ENCODE measurements at regions not wholly inside any gene's neighbourhood (a gene's known extent, or its start where the extent isn't known, plus 50 kb on each side); places are given as distances from the start of the nearest gene placed in this dataset.

DNA sequence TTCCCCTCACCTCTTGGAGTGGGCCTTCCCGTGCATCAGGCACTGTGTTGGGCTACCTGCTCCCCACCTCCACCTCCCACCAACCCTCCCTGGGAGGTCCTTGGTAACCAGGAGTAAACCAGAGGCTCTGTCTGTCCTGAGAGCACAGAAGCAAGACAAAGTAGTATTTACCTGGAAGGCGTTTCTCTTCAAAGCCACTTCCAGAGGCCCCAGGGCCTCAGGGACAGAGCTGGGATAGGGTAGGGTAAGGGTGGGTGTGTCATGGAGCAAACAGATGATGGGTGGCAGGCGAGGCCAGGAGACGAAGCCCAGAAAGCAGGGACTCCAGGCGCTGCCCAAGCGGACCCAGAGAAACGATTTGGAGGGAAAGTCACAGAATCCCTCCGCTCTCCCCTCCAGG, 77.2 kb upstream of the TARDBP start:
- WGBS, 5 donors, result 41 to 77% (median 51%) methylated on average over 7 to 8 of the region's 8 CpGs
- Histone ChIP-seq H3K36me3 (no peaks in the 10 kb centered on the region), H3K9me3 (no peaks in the 10 kb centered on the region), H3K4me1 (peaks cover 0 to 7% (median 5%) of the 10 kb centered on the region in 4 donors), H3K4me3 (no peak overlapping the region), H3K27me3 (peaks cover 0 to 15% (median 0%) of the 10 kb centered on the region in 3 donors), H3K27ac (no peak overlapping the region)
- peak in 1 of 2 donors; percentile 67 for DNase-seq
- intact Hi-C loops (cut with DNase I; ENCODE audit: low total_unique reads), result no loop called here
- TF ChIP-seq POLR2A (IDR thresholded peaks at IDR 0.05) (no peak), POLR2AphosphoS5 (IDR thresholded peaks at IDR 0.05) (no peak), EP300 (IDR thresholded peaks at IDR 0.05) (no peak)
- TF ChIP-seq, protein P1, sequence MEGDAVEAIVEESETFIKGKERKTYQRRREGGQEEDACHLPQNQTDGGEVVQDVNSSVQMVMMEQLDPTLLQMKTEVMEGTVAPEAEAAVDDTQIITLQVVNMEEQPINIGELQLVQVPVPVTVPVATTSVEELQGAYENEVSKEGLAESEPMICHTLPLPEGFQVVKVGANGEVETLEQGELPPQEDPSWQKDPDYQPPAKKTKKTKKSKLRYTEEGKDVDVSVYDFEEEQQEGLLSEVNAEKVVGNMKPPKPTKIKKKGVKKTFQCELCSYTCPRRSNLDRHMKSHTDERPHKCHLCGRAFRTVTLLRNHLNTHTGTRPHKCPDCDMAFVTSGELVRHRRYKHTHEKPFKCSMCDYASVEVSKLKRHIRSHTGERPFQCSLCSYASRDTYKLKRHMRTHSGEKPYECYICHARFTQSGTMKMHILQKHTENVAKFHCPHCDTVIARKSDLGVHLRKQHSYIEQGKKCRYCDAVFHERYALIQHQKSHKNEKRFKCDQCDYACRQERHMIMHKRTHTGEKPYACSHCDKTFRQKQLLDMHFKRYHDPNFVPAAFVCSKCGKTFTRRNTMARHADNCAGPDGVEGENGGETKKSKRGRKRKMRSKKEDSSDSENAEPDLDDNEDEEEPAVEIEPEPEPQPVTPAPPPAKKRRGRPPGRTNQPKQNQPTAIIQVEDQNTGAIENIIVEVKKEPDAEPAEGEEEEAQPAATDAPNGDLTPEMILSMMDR (IDR thresholded peaks at IDR 0.05), result no peak

GRCh38 chr1:10935724-10936123, 76.7 kb upstream of the TARDBP start:
- Histone ChIP-seq H3K27me3 (peaks cover 0 to 16% (median 0%) of the 10 kb centered on the region in 3 donors), H3K4me3 (no peak overlapping the region), H3K36me3 (no peaks in the 10 kb centered on the region), H3K9me3 (no peaks in the 10 kb centered on the region), H3K4me1 (peaks cover 0 to 9% (median 6%) of the 10 kb centered on the region in 4 donors), H3K27ac (no peak overlapping the region)
- DNase-seq, result no peak
- TF ChIP-seq, protein P1 (IDR thresholded peaks at IDR 0.05), result no peak
- TF ChIP-seq POLR2A (IDR thresholded peaks at IDR 0.05) (no peak), EP300 (IDR thresholded peaks at IDR 0.05) (no peak), POLR2AphosphoS5 (IDR thresholded peaks at IDR 0.05) (no peak)
- 76 to 85% (median 83%) methylated on average over 7 of the region's 7 CpGs for WGBS, 5 donors
- intact Hi-C loops (cut with DNase I; ENCODE audit: low total_unique reads), result no loop called here

DNA sequence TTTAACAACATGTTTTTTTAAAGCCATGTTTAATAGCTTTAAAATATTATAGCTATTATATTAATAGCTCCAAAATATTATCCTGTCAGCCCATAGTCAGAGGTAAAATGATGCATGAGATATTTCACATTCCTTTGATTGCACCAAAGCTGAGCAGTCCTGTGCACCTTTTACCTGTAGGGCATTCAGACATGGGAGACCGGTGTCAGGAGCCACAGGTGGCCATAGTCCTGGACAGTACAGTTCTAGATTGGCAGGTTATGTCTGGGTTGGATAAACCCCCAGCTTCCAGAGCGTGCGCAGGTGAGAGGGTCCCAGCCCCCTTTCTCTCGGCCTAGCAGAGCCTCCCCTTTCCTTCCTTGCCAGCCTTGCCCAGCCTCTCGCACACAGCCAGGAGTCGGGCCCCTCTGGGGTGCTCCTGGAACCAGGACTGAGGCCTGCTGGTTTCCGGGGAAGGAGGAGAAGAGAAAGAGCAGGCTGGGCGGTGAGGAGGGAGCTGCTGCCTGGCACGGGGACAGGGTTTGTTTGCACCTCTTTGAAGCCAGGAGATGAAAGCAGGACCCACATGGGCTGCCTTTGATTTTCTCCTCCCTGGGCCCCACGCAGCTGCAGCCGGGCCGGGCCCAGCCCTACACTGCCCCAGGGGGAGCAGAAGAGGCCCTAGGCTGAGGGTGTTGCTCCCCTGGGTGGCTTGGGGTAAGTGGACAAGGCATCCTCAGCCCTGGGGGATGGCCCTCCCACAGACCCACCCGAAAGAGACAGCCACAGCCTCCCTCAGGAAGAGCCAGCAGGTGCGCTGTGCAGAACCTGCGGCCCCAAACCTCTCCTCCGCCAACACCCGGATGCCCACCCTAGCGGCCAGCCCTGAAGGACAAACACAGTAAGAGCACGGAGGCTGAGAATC, 75.2 kb upstream of the TARDBP start:
- peaks cover 0 to 29% (median 0%) of the 10 kb centered on the region in 3 donors for H3K27me3 ChIP-seq
- H3K4me1 ChIP-seq, result peaks cover 5 to 17% (median 14%) of the 10 kb centered on the region in 4 donors
- TF ChIP-seq POLR2AphosphoS5 (IDR thresholded peaks at IDR 0.05) (no peak), EP300 (IDR thresholded peaks at IDR 0.05) (no peak), POLR2A (IDR thresholded peaks at IDR 0.05) (no peak)
- TF ChIP-seq, protein P1 (IDR thresholded peaks at IDR 0.05), result no peak
- no peaks in the 10 kb centered on the region for H3K9me3 ChIP-seq
- peak; percentile 79 to 86 for DNase-seq
- no peaks in the 10 kb centered on the region for H3K36me3 ChIP-seq
- 33 to 68% (median 42%) methylated on average over 11 to 19 of the region's 19 CpGs for WGBS, 5 donors
- no peak overlapping the region for H3K4me3 ChIP-seq
- H3K27ac ChIP-seq, result peak overlapping the region in 1 of 5 donors; percentile 50
- intact Hi-C loops (cut with DNase I; ENCODE audit: low total_unique reads), result no loop called here

DNA sequence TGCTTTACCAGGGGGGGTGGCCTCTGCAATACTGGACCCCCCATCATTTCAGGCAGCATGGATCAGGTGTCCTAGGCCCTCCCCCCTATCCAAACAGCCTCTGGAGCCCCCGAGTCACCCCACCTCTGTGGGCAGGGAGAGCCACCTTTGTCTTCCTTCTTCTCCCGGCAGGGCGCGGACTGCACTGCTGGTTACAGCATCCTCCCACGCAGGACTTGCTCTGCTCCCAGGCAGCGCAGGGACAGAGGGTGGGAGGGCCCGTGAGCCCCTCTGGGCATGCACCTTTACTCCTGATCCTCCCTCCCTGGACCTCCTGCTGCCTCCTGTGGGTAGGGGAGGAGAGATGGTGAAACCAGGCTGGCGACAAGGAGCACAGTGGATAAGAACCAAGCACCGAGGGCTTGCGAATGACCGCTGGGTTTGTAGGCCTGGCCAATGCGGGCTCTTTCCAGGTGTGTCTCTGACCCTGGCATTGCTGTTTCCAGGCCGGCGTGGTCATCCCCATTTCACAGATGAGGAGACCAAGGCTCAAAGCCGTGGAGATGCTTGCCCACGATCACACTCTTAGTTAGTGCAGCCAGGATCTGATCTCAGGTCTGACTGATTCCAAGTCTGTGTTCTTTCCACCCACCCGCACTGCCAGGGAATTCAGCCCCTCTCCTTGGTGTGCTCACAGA, 73.6 kb upstream of the TARDBP start:
- 92 to 94% (median 93%) methylated on average over 10 to 17 of the region's 17 CpGs for WGBS, 5 donors
- intact Hi-C loops (cut with DNase I; ENCODE audit: low total_unique reads), result no loop called here

More for the DNA sequence above, 73.6 kb upstream of the TARDBP start:
- no peak overlapping the region for H3K27ac ChIP-seq
- DNase-seq, result no peak
- TF ChIP-seq, protein P1 (IDR thresholded peaks at IDR 0.05), result no peak
- no peak for TF ChIP-seq EP300 (IDR thresholded peaks at IDR 0.05)
- TF ChIP-seq POLR2A (IDR thresholded peaks at IDR 0.05), result no peak
- TF ChIP-seq POLR2AphosphoS5 (IDR thresholded peaks at IDR 0.05), result no peak
- H3K9me3 ChIP-seq, result no peaks in the 10 kb centered on the region
- H3K36me3 ChIP-seq, result no peaks in the 10 kb centered on the region
- peaks cover 9 to 33% (median 31%) of the 10 kb centered on the region in 4 donors for H3K4me1 ChIP-seq
- H3K27me3 ChIP-seq, result peaks cover 0 to 32% (median 0%) of the 10 kb centered on the region in 3 donors
- no peak overlapping the region for H3K4me3 ChIP-seq
